Embryonic facial prominence (tissue), 1 donor: ENCODE measurements at regions not wholly inside any gene's neighbourhood (a gene's known extent, or its start where the extent isn't known, plus 50 kb on each side); places are given as distances from the start of the nearest gene placed in this dataset.
"Not testable (repeated sequence)": the region's sequence is repeated elsewhere in the genome, so short reads cannot be mapped to it uniquely, and the experiment has no call there.

Experiments
- DNase-seq: peaks from one replicate; pipeline ENCODE4 v3.0.0-alpha.2; 2016; ENCODE audit errors: extremely low spot score

DNA sequence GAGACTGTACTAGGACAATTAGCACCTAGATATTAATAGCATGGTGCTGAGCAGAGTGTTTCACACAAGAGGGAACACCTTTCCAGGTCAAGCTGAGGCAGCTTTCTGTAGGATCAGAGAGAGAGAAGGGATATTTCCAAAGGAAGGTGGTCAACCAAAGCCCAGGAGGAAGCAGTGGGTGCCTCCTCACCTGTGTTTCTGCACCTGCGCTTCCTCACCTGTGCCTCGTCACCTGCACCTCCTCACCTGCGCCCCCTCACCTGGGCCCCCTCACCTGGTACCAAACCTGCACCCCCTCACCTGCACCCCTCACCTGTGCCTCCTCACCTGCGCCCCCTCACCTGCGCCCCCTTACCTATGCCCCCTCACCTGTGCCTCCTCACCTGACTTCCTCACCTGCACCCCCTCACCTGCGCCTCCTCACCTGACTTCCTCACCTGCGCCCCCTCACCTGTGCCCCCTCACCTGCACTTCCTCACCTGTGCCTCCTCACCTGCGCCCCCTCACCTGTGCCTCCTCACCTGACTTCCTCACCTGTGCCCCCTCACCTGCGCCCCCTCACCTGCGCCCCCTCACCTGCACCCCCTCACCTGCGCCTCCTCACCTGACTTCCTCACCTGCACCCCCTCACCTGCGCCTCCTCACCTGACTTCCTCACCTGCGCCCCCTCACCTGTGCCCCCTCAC lies 67.9 kb downstream of the TTLL2 start:
- no peak for DNase-seq

DNA sequence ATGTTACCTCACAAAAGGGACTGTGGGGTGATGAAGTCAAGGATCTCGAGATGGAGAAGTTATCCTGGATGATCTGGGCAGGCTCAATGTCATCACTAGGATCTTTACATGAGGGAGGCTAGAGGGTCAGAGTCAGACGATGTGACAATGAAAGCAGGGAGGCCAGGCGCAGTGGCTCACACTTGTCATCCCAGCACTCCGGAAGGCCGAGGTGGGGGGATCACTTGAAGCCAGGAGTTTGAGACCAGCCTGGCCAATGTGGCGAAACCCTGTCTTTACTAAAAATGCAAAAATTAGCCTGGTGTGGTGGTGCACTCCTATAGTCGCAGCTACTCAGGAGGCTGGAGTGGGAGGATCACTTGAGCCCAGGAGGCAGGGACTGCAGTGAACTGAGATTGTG lies 68.8 kb downstream of the TTLL2 start:
- no peak for DNase-seq

GRCh38 chr6:167394339-167394738 lies 69.5 kb downstream of the TTLL2 start:
- no peak for DNase-seq

- no peak for DNase-seq
Measured at GRCh38 chr6:167394820-167395219, 69.9 kb downstream of the TTLL2 start.

DNA sequence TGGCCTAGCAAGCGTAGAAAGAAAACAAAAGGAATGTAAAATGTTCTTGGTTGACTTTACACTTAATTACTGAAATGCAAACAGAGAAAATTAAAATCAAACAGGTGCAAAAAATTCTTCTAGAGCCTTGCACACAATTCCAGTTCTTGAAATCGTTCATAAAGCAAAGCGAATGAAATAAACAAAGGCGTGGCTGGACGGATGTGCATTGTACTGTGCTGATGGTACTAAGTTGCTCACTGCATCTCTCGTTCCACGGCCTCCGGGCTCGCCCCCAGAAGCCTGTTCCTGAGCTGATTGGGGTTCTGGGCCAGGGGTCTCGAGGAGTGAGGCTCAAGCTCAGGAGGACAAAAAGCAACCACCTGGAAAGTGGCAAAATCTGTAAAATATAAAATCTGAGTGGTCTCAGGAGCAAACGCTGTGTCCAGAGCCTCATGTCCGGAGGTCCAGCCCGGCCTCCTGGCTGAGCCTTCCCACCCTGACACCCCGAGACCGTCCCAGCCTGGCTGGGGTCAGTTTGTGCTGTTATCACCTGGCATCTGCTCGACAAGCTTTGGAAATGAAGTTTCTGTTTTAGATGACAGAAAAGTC lies 71.3 kb downstream of the TTLL2 start:
- DNase-seq = no peak

- DNase-seq = no peak
Measured at GRCh38 chr6:167396659-167397490, 72.0 kb downstream of the TTLL2 start.

DNA sequence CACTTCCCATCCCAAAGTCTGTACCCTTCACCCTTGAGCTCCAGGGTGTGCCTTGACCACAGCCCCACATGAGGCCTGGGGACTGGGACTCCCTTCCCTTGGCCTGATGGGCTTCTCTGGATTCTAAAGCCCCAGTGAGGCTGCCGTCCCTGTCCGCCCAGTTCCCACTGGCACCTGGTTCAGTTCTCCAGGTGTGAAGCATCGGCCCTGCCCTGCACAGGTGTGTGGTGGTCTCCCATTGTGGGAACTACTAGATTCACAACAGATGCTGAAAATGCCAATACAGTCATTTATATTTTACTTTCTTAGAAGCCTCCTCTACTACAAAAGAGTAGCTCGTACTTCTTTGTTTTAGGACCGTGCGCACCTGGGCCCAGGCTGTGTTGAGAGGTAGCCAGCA lies 72.8 kb downstream of the TTLL2 start:
- no peak for DNase-seq

DNA sequence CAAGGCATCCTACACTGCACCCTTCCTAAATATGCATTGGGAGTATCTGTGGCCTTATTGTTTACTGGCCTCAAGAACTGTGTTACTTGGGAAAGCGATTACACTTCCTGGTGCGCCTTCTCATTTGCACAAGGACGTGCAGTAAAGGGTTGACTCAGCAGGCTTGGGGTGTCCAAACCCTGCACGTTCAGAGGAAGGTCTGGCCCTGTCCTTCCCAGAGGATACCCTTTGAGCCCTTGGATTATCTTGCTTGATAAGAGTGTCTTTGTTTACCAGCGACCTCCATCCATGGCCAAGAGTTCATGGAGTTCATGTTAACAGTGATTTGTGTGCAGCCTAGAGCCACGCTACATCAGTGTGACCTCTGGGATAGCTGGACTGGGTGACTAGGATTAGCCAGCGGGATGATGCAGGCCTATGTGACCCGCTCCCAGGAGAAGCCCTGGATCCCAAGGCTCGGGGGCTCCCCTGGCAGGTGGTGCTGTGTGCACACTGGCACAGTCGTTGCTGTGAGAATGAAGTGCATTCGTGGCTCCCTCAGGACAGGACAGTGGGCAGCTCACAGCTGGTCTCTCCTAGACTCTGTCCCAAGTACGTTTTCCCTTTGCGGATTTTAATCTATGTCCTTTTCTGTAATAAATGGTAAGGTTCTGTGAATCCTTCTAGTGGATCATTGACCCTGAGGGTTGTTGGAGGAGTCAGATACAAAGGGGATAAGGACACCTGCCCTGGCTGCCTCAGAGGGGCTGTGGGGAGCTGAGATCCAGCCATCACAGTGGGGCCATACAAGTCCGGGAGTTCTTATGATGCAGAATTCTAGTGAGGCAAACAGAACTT lies 73.5 kb downstream of the TTLL2 start:
- DNase-seq = no peak

- DNase-seq = no peak
Measured at GRCh38 chr6:167399051-167399387, 74.1 kb downstream of the TTLL2 start.

DNA sequence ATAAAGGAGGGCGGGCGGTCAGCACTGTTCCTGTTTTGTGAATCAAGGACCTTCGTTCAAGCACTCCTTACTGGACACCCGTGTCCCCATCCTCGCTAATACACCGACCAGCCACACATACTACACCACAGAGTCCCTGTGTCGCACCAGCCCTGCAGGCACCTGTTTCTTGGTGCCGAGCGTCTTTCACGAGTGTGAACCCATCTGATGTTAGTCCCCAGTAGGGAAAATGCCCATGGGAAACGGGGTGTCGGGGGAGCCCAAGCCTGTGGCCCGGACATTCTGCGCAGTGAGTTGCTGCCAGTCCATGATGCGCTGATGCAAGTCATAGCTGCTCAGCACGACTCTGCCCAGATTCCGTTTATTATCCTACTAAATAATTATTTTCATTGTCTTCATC lies 74.7 kb downstream of the TTLL2 start:
- DNase-seq = no peak

DNA sequence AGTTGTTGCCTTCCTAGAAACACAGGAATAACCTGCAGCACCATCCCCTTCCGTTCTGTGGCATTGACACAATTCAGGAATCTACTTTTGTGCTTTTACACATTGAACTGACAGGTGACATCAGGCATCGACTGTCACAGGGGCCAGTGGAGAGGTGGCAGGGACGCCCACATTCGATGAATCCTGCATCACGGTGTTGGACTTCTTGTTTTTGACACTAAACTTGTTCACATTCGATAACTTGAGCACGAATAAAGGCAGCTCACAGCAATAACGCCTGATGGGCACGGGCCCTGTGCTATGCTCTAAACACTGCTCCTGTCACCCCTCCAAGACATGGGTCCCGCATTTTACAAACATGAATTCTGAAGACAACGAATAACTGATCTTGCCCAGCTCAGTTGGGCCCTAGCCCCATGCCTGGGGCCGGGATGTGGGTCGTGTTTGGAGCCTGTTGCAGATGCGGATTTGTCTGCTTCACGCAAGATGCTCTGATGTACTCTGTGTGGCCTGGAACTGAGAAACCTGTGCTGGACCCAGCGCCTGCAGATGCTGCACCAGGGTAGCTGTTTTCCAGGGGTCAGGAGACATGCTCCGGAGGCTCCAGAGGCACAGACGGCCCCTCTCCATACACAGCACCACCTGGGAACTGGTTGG lies 75.7 kb downstream of the TTLL2 start:
- DNase-seq = no peak

GRCh38 chr6:167401525-167402194 lies 76.8 kb downstream of the TTLL2 start:
- no peak for DNase-seq

DNA sequence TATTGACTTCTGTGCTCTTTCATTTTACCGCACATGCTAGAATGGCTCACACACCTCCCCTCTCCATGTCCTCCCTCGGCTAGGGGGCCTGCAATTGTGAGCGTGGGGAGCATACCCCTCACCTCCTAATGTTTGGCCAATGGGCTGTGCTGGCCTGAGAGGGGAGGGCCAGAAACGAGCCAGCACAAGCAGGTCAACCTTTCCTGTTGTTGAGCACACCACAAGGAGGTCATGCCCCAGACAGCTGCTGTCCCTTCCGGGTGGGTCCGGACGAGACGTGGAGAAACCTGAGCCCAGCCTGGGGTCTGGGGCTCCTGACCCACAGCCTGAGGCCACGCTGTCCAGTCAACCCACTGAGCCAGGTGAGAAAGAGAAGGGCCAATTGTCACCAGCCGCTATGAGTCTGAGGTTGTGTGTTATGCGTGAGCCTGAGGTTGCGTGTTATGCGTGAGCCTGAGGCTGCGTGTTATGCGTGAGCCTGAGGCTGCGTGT lies 77.4 kb downstream of the TTLL2 start:
- no peak for DNase-seq

DNA sequence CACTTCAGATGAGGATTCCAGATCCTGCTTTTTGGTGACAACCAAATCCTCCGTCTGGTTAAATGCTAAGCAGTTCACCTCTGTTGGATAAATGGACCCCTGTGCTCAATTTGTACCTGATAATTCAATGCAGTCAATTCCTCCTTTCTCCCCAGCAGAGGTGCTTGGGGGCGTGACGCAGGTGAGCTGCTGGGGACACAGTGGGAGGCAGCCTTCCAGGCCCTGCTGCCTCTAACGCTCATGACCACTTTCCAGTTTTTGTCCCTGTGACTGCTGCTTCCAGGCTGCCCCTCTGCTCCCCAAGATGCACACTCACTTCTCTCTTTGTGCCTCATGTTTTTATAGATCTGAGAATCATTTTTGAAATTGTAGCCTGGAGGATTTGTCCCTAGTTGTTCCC lies 78.5 kb downstream of the TTLL2 start:
- DNase-seq = no peak

DNA sequence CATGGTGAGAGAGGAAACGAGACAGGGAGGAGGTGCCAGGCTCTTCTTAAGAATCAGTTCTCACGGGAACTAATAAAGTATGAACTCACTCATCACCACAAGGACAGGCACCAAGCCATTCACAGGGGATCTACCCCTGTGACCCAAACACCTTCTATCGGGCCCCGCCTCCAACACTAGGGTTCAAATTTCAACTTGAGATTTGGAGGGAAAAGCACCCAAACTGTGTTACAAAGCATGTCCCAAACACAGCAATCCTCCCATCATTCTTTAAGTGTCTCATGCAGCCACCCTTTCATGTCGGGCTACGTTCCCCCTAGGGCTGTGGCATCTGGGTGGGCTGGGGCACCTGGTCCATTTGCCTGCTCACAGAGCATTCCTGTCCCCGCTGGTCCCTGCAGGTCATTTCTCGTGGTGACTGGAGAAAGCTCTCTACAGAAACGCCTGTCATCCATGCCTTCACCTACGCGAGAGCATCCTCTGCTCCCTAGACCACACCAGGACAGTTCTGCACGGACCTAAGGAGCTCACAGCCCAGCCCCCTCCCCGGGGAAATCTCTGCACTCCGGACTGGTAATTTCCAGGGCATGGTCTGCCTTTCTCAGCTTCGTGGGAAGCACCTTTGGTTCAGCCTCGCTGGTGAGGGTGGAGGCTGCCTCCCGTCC lies 79.6 kb downstream of the TTLL2 start:
- DNase-seq = no peak

DNA sequence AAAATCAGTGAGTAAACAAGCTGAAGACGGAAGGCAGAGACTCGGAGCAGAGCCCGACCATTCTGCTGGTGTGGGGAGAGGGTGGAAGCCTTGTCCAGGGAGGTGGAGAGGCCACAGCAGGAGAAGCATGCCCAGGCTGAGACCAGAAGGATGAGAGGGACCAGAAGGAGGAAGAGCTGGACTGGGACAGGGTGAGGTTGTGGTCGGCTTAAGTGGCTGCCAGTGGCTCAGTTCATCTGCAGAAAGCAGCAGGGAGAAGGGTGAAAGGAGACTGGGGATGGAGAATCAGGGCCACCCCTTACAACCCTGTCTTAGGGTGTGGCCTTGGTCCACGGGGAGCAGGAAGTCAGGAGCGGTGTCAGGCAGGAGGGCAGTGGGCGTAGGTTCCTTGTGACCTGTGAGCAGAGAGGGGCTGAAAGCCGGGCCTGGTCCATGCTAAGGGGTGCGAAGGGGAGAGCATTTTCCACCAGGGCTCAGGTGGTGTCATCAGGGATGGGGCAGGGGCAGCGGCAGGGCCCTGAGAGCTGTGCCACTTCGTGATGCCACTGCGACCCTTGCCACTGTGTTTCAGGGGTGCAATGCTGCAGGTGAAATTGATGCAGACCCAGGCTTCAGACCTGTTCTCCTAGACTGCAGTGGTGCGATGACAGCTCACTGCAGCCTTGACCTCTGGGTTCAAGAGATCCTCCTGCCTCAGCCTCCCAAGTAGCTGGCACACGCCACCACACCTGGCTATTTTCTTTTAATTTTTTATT lies 81.1 kb downstream of the TTLL2 start:
- DNase-seq = no peak

GRCh38 chr6:167406533-167407238 lies 81.8 kb downstream of the TTLL2 start:
- not testable (repeated sequence) for DNase-seq

DNA sequence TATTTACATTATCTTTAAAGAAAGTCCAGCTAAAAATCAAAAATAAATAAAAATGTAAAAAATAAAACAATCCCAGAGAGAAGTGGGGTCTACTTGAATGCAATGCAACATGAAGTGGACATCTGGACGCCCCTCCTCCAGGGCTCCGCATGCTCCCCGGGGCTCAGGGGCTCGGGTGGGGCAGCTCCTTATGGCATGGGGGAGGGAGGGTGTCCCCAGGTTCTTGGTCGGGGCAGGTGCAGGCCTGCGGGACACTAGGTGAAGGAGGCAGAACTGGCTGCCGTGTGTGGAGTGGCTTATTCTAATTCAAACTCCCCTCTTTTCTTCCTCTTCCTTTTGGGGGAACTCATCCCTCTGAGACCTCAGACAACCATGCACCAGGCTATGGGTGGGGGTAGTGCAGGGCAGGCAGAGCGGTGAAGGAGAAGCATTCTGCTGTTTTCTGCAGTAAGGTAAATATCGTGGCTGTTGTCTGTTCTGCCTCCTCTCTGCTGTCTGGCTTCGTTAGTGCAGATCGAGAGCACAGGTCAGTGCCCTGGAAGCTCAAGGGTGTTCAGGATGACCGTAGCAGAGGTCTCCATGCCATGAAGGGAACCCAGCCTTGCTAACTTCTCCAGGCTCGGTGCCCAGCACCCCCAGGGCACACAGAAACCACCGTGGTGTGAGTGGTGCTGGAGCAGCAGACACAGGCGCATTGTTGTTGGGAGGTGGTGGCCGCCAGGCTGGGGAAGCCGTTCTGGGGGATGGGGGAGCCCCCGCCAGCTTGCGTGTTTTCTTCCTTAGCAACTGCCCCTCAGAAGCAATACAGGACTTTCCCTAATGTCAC lies 82.6 kb downstream of the TTLL2 start:
- no peak for DNase-seq
